Subcutaneous abdominal adipose tissue (tissue), 5 donors: ENCODE measurements at regions not wholly inside any gene's neighbourhood (a gene's known extent, or its start where the extent isn't known, plus 50 kb on each side); places are given as distances from the start of the nearest gene placed in this dataset.

Experiments used
- H3K27ac ChIP-seq: one replicate; pipeline ENCODE4 v1.7.0; 2013; ENCODE audit warnings: low read depth, mild to moderate bottlenecking, inconsistent platforms, low read length, moderate library complexity
- H3K27me3 ChIP-seq, 5 donors: one replicate each; pipeline ENCODE4 v1.7.0; 2013; ENCODE audit warnings: low read length in 5 of 5, inconsistent platforms in 1 of 5; ENCODE audit not compliant: control insufficient read depth in 5 of 5, insufficient read depth in 4 of 5
- H3K36me3 ChIP-seq, 5 donors: one replicate each; pipeline ENCODE4 v1.7.0; 2013; ENCODE audit warnings: low read length in 5 of 5; ENCODE audit not compliant: control insufficient read depth in 5 of 5, insufficient read depth in 5 of 5
- H3K4me1 ChIP-seq, 5 donors: one replicate each; pipeline ENCODE4 v1.7.0; 2013; ENCODE audit warnings: low read length in 5 of 5, mild to moderate bottlenecking in 3 of 5, moderate library complexity in 1 of 5; ENCODE audit not compliant: control insufficient read depth in 5 of 5, insufficient read depth in 5 of 5
- H3K4me3 ChIP-seq, 5 donors: one replicate each; pipeline ENCODE4 v1.7.0; 2013; ENCODE audit warnings: low read length in 5 of 5, low read depth in 1 of 5
- H3K9ac ChIP-seq, 5 donors: one replicate each; pipeline ENCODE4 v1.7.0; 2013; ENCODE audit warnings: low read length in 5 of 5, mild to moderate bottlenecking in 4 of 5, moderate library complexity in 3 of 5
- H3K9me3 ChIP-seq, 5 donors: one replicate each; pipeline ENCODE4 v1.7.0; 2013; ENCODE audit warnings: low read length in 5 of 5; ENCODE audit not compliant: control insufficient read depth in 5 of 5
- donor health status: healthy.
- donor health status: healthy.
- donor health status: healthy.
- donor health status: healthy.
- donor health status: healthy.

DNA sequence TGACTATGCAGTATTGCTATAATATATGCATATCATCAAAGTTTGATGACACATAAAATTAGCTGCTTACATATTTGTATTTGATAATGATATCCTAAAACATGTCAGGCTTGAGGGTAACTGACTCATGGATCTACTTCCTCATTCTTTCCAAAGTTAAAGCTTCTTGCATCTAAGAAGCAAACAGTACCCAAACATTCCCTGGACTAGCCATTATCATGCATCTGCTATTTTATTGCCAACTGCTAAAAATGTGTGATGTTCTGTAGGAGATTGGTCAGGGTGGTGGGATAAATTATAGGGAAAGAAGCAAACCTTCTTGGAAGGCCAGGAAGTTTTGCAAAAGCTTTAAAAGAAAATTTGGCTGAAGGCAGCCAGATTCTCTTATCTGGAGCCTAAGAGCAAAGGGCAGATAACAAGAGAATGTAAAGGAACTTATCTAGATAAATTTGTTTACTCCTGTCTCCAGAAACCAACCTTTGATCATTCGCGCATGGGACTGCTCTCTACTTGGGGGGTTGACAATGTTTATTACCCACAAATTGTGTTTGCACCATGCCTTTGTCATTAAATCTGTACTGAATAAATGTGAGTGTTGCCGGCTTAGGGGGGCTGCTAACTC is 604.1 kb upstream of the TLE4 start:
- Histone ChIP-seq H3K27ac (no peak overlapping the region), H3K9ac (no peak overlapping the region), H3K27me3 (no peaks in the 10 kb centered on the region), H3K9me3 (no peaks in the 10 kb centered on the region), H3K4me3 (no peak overlapping the region), H3K4me1 (no peaks in the 10 kb centered on the region), H3K36me3 (no peaks in the 10 kb centered on the region)

DNA sequence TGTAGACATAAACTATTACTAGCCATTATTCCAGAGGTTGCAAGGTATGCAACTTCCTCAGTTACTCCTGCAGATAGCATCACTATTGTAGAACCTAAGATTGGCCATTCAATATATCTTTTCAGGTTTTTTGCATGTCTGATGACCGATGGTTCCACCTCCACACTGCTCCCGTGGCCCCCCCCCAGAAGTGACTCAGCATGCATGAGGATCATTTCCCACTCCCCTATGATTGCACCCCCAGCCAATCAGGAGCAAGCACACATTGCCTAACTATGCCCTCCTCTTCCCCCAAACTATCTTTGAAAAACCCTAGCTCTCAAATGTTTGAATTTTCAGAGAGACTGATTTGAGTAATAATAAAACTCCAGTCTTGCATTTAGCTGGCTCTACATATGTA is 601.4 kb upstream of the TLE4 start:
- Histone ChIP-seq H3K9me3 (no peaks in the 10 kb centered on the region), H3K4me3 (no peak overlapping the region), H3K27ac (no peak overlapping the region), H3K27me3 (no peaks in the 10 kb centered on the region), H3K9ac (no peak overlapping the region), H3K36me3 (no peaks in the 10 kb centered on the region), H3K4me1 (no peaks in the 10 kb centered on the region)

DNA sequence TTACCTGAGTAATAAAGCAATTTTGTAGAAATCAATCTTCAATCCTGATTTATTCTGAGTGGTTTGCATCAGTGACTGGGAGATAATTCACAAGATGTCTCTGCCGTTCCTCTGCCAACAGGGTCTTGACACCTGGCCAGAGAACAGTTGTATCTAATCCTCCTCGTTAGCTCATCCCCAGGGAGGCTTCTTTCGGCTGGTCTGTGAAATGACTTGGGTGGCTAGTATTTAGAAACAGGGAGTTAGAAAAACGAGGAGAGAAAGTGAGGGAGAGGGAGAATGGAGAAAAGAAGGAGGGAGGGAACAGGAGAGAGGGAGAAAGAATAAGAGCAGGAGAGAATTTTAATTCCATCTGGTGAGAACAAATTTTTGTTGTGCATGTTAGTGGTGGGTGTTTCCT is 600.2 kb upstream of the TLE4 start:
- no peak overlapping the region for H3K9ac ChIP-seq
- no peak overlapping the region for H3K27ac ChIP-seq
- H3K4me3 ChIP-seq: no peak overlapping the region
- no peaks in the 10 kb centered on the region for H3K36me3 ChIP-seq
- H3K4me1 ChIP-seq: no peaks in the 10 kb centered on the region
- H3K27me3 ChIP-seq: no peaks in the 10 kb centered on the region
- no peaks in the 10 kb centered on the region for H3K9me3 ChIP-seq

DNA sequence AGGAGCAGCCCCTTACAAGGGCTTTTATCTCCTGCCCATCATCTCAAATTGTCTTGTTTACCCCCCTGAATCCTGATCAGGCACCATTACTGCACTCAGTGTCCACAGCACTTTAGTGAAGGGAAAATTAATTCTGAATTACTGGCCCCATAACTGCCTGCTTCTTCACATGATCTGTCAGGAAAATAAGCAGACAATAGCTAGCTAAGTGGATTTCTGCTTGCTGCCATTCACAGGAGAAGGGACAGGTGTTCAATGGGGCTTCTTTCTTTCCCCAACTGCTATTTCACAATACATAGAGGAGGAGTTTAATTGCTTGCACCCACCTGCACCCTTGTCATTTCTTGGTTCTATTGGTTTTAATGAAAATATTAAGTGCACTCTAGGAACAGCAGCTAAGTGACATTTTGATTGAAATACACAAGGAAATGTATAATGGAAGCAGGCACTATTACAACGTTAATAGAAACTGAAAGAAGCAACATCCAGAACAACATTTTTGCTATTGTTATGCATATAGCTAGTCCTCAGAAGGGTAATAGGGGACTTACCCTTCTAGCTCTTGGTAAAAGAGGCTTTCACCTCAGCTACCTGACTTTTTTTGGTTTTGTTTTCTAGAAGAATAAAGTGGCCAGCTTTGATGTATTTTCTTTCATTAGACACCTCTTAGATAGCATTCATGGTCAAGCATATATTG is 599.3 kb upstream of the TLE4 start:
- Histone ChIP-seq H3K4me3 (no peak overlapping the region), H3K4me1 (no peaks in the 10 kb centered on the region), H3K9me3 (no peaks in the 10 kb centered on the region), H3K9ac (no peak overlapping the region), H3K36me3 (no peaks in the 10 kb centered on the region), H3K27me3 (no peaks in the 10 kb centered on the region), H3K27ac (no peak overlapping the region)

DNA sequence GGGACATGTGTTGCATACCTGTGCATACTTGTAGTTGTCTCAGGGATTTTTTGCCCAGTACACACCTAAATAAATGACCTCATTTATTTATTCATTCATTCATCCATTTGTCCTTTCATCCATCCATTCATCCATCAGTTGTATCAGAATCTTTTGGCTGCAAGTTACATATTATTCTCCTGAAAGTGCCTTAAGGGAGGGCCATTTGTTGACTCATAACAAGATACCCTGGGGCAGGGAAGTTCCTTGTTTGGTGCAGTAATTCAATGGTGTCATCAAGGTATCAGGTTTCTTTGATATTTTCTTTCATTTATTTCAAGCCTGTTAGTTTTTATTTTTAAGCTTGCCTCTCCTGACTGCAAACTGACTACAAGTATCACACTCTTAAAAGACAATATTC is 597.9 kb upstream of the TLE4 start:
- H3K9ac ChIP-seq: no peak overlapping the region
- H3K27ac ChIP-seq: no peak overlapping the region
- H3K4me1 ChIP-seq: no peaks in the 10 kb centered on the region
- no peaks in the 10 kb centered on the region for H3K27me3 ChIP-seq
- H3K4me3 ChIP-seq: no peak overlapping the region
- H3K36me3 ChIP-seq: no peaks in the 10 kb centered on the region
- peaks cover 0 to under 1% (median 0%) of the 10 kb centered on the region in 5 donors for H3K9me3 ChIP-seq

DNA sequence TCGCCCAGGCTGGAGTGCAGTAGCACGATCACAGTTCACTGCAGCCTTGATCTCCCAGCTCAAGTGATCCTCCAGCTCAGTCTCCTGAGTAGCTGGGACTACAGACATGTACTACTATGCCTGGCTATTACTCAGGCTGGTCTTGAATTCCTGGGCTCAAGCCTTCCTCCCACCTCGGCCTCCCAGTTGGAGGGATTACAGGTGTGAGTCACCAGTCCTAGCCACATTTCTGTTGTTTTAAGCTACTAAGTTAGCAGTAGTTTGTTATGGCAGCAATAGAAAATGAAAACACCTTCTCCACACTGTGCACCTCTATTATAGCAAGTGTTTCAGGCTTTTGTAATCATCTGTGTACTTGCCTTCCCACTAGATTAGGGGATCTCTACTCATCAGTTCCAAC is 588.9 kb upstream of the TLE4 start:
- H3K4me3 ChIP-seq: no peak overlapping the region
- H3K4me1 ChIP-seq: no peaks in the 10 kb centered on the region
- H3K9me3 ChIP-seq: peaks cover 0 to 4% (median 0%) of the 10 kb centered on the region in 5 donors
- H3K9ac ChIP-seq: no peak overlapping the region
- H3K36me3 ChIP-seq: no peaks in the 10 kb centered on the region
- H3K27ac ChIP-seq: no peak overlapping the region
- H3K27me3 ChIP-seq: no peaks in the 10 kb centered on the region

DNA sequence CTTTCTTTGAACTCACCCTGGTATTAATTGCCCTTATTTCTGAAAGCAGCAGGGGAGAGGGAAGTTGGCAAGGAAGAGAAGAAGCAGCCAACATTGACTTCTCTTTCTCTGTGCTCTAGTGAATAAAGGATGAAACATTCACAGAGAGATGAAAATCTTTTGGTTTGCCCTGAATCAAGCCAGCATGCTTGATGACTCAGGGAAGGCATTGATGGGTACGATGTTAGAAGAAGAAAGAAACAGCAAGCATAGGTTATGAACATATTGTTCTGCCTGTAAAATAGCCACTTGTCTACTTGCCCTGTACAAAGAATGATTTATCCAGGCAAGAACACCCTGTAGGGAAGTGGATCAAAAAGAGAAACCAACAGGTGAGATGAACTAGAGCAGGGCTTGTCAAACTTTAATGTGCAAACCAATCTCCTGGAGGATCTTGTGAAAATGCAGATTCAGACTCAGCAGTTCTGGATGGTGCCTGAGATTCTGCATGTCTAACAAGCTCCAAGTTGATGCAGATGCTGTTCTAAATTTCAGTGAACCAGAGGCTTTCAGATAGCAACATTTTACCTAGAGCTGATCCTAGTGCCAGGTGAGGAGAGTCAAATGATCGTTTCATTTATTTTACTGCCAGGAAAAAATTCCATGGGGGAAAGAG is 586.6 kb upstream of the TLE4 start:
- H3K4me3 ChIP-seq: no peak overlapping the region
- H3K27ac ChIP-seq: no peak overlapping the region
- no peaks in the 10 kb centered on the region for H3K36me3 ChIP-seq
- no peaks in the 10 kb centered on the region for H3K27me3 ChIP-seq
- H3K9ac ChIP-seq: no peak overlapping the region
- no peaks in the 10 kb centered on the region for H3K9me3 ChIP-seq
- H3K4me1 ChIP-seq: no peaks in the 10 kb centered on the region

DNA sequence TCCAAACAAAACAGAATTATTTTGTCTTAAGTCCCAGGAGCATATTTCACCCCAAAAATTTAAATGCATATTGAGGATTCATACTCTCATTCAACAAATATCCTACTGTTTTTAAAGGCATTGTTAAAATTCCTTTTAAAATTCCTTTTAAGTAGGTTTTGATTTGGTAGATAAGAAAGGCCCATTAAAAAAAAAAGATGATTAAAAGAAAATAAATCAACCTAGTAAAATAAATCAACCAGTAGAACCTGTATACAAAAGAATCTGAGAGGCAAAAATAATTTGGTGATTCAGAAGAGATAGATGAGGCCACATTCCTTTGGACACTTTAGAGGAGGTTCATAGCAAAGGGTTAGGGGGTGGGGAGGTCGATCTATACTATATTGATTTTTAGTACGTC is 585.3 kb upstream of the TLE4 start:
- H3K9me3 ChIP-seq: no peaks in the 10 kb centered on the region
- H3K27ac ChIP-seq: no peak overlapping the region
- no peaks in the 10 kb centered on the region for H3K36me3 ChIP-seq
- H3K27me3 ChIP-seq: no peaks in the 10 kb centered on the region
- no peak overlapping the region for H3K9ac ChIP-seq
- no peak overlapping the region for H3K4me3 ChIP-seq
- no peaks in the 10 kb centered on the region for H3K4me1 ChIP-seq

DNA sequence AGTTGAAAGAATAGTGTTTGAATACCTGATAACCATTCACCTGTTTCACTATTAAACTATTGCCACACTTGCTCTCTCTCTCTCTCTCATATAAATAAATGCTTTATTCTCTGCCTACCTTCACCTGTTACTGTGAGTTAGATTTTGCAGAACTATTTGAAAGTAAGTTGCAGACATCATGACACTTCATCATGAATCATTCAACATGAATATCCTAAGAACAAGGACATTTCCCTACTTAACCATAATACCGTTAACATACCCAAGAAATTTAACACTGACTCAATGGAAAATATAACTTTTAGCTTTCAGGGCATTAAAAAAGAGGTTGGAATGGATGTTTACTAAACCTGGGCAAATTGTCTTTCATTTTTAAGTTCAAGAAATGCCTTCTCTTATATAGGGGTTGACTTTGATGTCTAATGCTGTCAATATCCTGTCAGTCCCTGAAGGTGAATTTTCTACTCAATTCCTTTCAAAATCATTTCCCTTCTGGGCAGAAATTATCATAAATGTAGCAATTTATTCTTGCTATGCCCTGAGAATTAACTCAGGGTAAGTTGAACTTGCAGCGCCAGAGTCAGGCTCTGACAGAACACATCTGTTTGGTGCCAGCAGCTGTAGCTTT is 582.6 kb upstream of the TLE4 start:
- H3K4me1 ChIP-seq: no peaks in the 10 kb centered on the region
- H3K9me3 ChIP-seq: no peaks in the 10 kb centered on the region
- no peak overlapping the region for H3K4me3 ChIP-seq
- no peaks in the 10 kb centered on the region for H3K36me3 ChIP-seq
- H3K27ac ChIP-seq: no peak overlapping the region
- no peaks in the 10 kb centered on the region for H3K27me3 ChIP-seq
- no peak overlapping the region for H3K9ac ChIP-seq

DNA sequence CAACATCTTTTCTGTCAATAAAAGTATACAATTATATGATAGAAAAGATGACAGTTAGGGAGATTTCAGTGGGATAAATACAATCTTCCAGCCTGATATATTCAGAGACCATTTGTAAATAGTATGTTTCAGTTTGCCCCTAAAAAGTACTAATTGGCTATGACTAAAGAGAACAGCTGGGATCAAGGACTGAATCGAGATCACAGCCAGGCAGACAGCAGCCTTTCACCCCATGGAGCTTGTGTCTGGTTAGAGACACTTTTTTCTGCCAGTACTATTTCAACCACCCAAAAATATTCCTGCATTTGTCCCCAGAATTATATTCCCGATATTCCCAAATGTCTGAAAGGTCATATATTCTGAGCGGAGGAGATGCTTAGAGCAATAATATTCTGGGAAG is 577.3 kb upstream of the TLE4 start:
- H3K27me3 ChIP-seq: no peaks in the 10 kb centered on the region
- H3K4me3 ChIP-seq: no peak overlapping the region
- no peak overlapping the region for H3K9ac ChIP-seq
- H3K9me3 ChIP-seq: no peaks in the 10 kb centered on the region
- no peaks in the 10 kb centered on the region for H3K4me1 ChIP-seq
- no peaks in the 10 kb centered on the region for H3K36me3 ChIP-seq
- no peak overlapping the region for H3K27ac ChIP-seq
